NCI-H460 (cell line): ENCODE measurements at regions not wholly inside any gene's neighbourhood (a gene's known extent, or its start where the extent isn't known, plus 50 kb on each side); places are given as distances from the start of the nearest gene placed in this dataset.
"Not testable (repeated sequence)": the region's sequence is repeated elsewhere in the genome, so short reads cannot be mapped to it uniquely, and the experiment has no call there.

ENCODE experiments used
- DNase-seq: peaks from one replicate; pipeline ENCODE4 v3.0.0-alpha.2; 2016; ENCODE audit warnings: low read depth; ENCODE audit errors: extremely low read depth

- no peak for DNase-seq
Measured at GRCh38 chr16:62276637-62277036, 240.4 kb upstream of the CDH8 start.

GRCh38 chr16:62272035-62272434, 235.8 kb upstream of the CDH8 start:
- DNase-seq, result no peak

- no peak for DNase-seq
Measured at GRCh38 chr16:62261760-62262159, 225.5 kb upstream of the CDH8 start.

- DNase-seq, result not testable (repeated sequence)
Measured at GRCh38 chr16:62258931-62259435, 222.7 kb upstream of the CDH8 start.

GRCh38 chr16:62256406-62256805, 220.2 kb upstream of the CDH8 start:
- peak; percentile 19 for DNase-seq

- DNase-seq, result no peak
Measured at GRCh38 chr16:62254847-62255246, 218.6 kb upstream of the CDH8 start.

- DNase-seq, result no peak
Measured at GRCh38 chr16:62254372-62254771, 218.1 kb upstream of the CDH8 start.

- DNase-seq, result no peak
Measured at GRCh38 chr16:62253966-62254365, 217.7 kb upstream of the CDH8 start.

- no peak for DNase-seq
Measured at GRCh38 chr16:62249069-62249468, 212.8 kb upstream of the CDH8 start.

GRCh38 chr16:62240722-62241121, 204.5 kb upstream of the CDH8 start:
- DNase-seq, result no peak

GRCh38 chr16:62225675-62226074, 189.4 kb upstream of the CDH8 start:
- DNase-seq, result peak; percentile 84

GRCh38 chr16:62224646-62225209, 188.5 kb upstream of the CDH8 start:
- no peak for DNase-seq

- no peak for DNase-seq
Measured at GRCh38 chr16:62216837-62217236, 180.6 kb upstream of the CDH8 start.

- peak; percentile 6 for DNase-seq
Measured at GRCh38 chr16:62213763-62214162, 177.5 kb upstream of the CDH8 start.

- DNase-seq, result no peak
Measured at GRCh38 chr16:62208934-62209333, 172.7 kb upstream of the CDH8 start.

GRCh38 chr16:62205459-62205858, 169.2 kb upstream of the CDH8 start:
- DNase-seq, result no peak

GRCh38 chr16:62201911-62202310, 165.7 kb upstream of the CDH8 start:
- DNase-seq, result no peak

GRCh38 chr16:62194828-62195227, 158.6 kb upstream of the CDH8 start:
- DNase-seq, result no peak

GRCh38 chr16:62190426-62190825, 154.2 kb upstream of the CDH8 start:
- DNase-seq, result peak; percentile 33

GRCh38 chr16:62177351-62178203, 141.3 kb upstream of the CDH8 start:
- DNase-seq, result no peak

GRCh38 chr16:62170642-62171041, 134.4 kb upstream of the CDH8 start:
- DNase-seq, result no peak

GRCh38 chr16:62167551-62167950, 131.3 kb upstream of the CDH8 start:
- no peak for DNase-seq
